Endothelial cell of umbilical vein (primary cell): ENCODE measurements at regions not wholly inside any gene's neighbourhood (a gene's known extent, or its start where the extent isn't known, plus 50 kb on each side); places are given as distances from the start of the nearest gene placed in this dataset. TPM values are rescaled to one million over a fixed set of nuclear protein-coding genes. Genes with fewer than 3 reads are reported as not detected.
"Not testable (repeated sequence)": the region's sequence is repeated elsewhere in the genome, so short reads cannot be mapped to it uniquely, and the experiment has no call there.

ENCODE experiments used
- BruUV-seq: library from RNA; stranded (reverse); fragments of 400-500 nt; replicated peaks from 2 replicates; lab custom pipeline; 2021; lab: Mats Ljungman, UMichigan
- CTCF ChIA-PET: fragments of 300-600, 350-600 bp; sonication (Branson Sonifier 250); formaldehyde crosslinking; loops from one replicate; lab custom pipeline; 2021; ENCODE audit warnings: antibody characterized with exemption, inconsistent platforms; lab: Charles Lee
- POLR2A ChIA-PET: fragments of 300-600, 350-600 bp; sonication (Branson Sonifier 250); formaldehyde crosslinking; loops from one replicate; lab custom pipeline; 2021; ENCODE audit warnings: antibody characterized with exemption, inconsistent platforms; lab: Charles Lee
- DNase-seq: peaks from one replicate; pipeline ENCODE4 v3.0.0-alpha.2; 2011; ENCODE audit warnings: low read depth, low spot score
- FAIRE-seq: peaks from 2 replicates; lab custom pipeline; 2011; peaks lifted over from hg19 to GRCh38; lab: Jason Lieb, UNC
- H2AFZ ChIP-seq: 2 replicates; pipeline ENCODE4 v1.6.0; 2012; ENCODE audit warnings: low read depth, low read length, control low read depth, inconsistent platforms
- H3K27ac ChIP-seq: 2 replicates; pipeline ENCODE4 v1.5.1; 2011; ENCODE audit warnings: low read depth, mild to moderate bottlenecking, control low read depth, low read length, moderate library complexity; ENCODE audit not compliant: insufficient read depth
- H3K27me3 ChIP-seq, 2 experiments: 2 replicates each; pipeline versions ENCODE4 v1.6.0 to v1.6.1; 2011; ENCODE audit warnings: low read length in 2 of 2, mixed read lengths in 1 of 2; ENCODE audit not compliant: control insufficient read depth in 2 of 2, insufficient read depth in 2 of 2
- H3K36me3 ChIP-seq, 2 experiments: 2 replicates in 1 of 2; 3 replicates in 1 of 2; pipeline ENCODE4 v1.5.1; 2011; ENCODE audit warnings: low read length in 2 of 2, mild to moderate bottlenecking in 1 of 2, moderate library complexity in 1 of 2; ENCODE audit not compliant: control insufficient read depth in 2 of 2, insufficient read depth in 2 of 2; ENCODE audit errors: extremely low read depth in 1 of 2
- H3K4me1 ChIP-seq: 3 replicates; pipeline ENCODE4 v1.5.1; 2011; ENCODE audit warnings: mild to moderate bottlenecking, low read length; ENCODE audit not compliant: control insufficient read depth, insufficient read depth; ENCODE audit errors: extremely low read depth
- H3K4me2 ChIP-seq: 2 replicates; pipeline ENCODE4 v1.6.1; 2011; ENCODE audit warnings: low read length, control low read depth, mixed read lengths; ENCODE audit not compliant: insufficient read depth
- H3K4me3 ChIP-seq, 3 experiments: fragments of 200-600 bp in 1 of 3; sonication (generic), shearing (Covaris generic) in 1 of 3; replicated peaks in 1 of 3; 2 replicates each; pipeline ENCODE4 v1.5.1; 2011 to 2016; ENCODE audit warnings: control low read depth in 3 of 3, low read length in 3 of 3, mild to moderate bottlenecking in 2 of 3, inconsistent platforms in 1 of 3, low read depth in 1 of 3, moderate library complexity in 1 of 3; ENCODE audit not compliant: insufficient read depth in 1 of 3
- H3K79me2 ChIP-seq: 2 replicates; pipeline ENCODE4 v1.6.0; 2012; ENCODE audit warnings: low read length, inconsistent platforms; ENCODE audit not compliant: control insufficient read depth, insufficient read depth
- H3K9ac ChIP-seq: replicated peaks from 2 replicates; pipeline ENCODE3; 2011; ENCODE audit warnings: low read length, control low read depth; ENCODE audit not compliant: insufficient read depth; ENCODE audit errors: extremely low read depth
- H3K9me1 ChIP-seq: replicated peaks from 3 replicates; pipeline ENCODE4 v1.6.0; 2011; ENCODE audit warnings: mild to moderate bottlenecking, low read length; ENCODE audit not compliant: control insufficient read depth, insufficient read depth; ENCODE audit errors: extremely low read depth
- H3K9me3 ChIP-seq: replicated peaks from 2 replicates; pipeline ENCODE4 v1.5.1; 2012; ENCODE audit warnings: low read length, inconsistent platforms; ENCODE audit not compliant: control insufficient read depth, insufficient read depth
- H4K20me1 ChIP-seq: replicated peaks from 2 replicates; pipeline ENCODE3; 2011; ENCODE audit warnings: mild to moderate bottlenecking, low read length; ENCODE audit not compliant: control insufficient read depth, insufficient read depth; ENCODE audit errors: extremely low read depth
- dilution Hi-C: fragments of 300-500 bp; cut with MboI; formaldehyde crosslinking; loops from one replicate; pipeline ENCODE4 v1.15.0; 2019; ENCODE audit warnings: low sequenced_read_pairs; ENCODE audit not compliant: extremely low pct_ligation_motif_present
- intact Hi-C: fragments of 100-400 bp; cut with micrococcal nuclease; formaldehyde crosslinking; loops from one replicate; pipeline ENCODE4 v1.10.0; 2022
- small RNA-seq: library from RNA; depleted of rRNA; stranded (forward); fragments of <200 nt; gene quantifications from one replicate; pipeline ENCODE3, GENCODE V24; 2012; ENCODE audit warnings: low replicate concordance, low read depth; ENCODE audit not compliant: insufficient read depth, insufficient read length

GRCh38 chr15:30842798-30843472 lies 60.8 kb upstream of the FAN1 start:
- H3K9me3 ChIP-seq, H3K4me3 ChIP-seq, CTCF ChIA-PET: not testable (repeated sequence)

GRCh38 chr15:30845536-30845935 lies 58.2 kb upstream of the FAN1 start:
- H3K79me2 ChIP-seq, H3K4me1 ChIP-seq, H3K36me3 ChIP-seq, FAIRE-seq, H3K9ac ChIP-seq, BruUV-seq, H4K20me1 ChIP-seq, H3K4me2 ChIP-seq, POLR2A ChIA-PET, H3K27me3 ChIP-seq, dilution Hi-C loops, DNase-seq, H3K27ac ChIP-seq, H2AFZ ChIP-seq, H3K9me1 ChIP-seq, H3K9me3 ChIP-seq, intact Hi-C loops, H3K4me3 ChIP-seq: not testable (repeated sequence)
- CTCF ChIA-PET = interaction anchor here (3.8 kb wide), 1 partner anchor 13 kb away, joined by 30 read pairs; no protein-coding TSS in a partner anchor

More at GRCh38 chr15:30842798-30843472, 60.8 kb upstream of the FAN1 start:
- DNase-seq, dilution Hi-C loops, POLR2A ChIA-PET, H2AFZ ChIP-seq, intact Hi-C loops, H3K36me3 ChIP-seq, H3K27me3 ChIP-seq, H3K9ac ChIP-seq, H3K9me1 ChIP-seq, H3K27ac ChIP-seq, FAIRE-seq, H3K4me2 ChIP-seq, H4K20me1 ChIP-seq, H3K79me2 ChIP-seq, H3K4me1 ChIP-seq, BruUV-seq: not testable (repeated sequence)

Small RNAs in the stretch of these regions (small RNA-seq; reads per million reads assigned to genes)
- not detected for gene RN7SL82P
